ENCODE measurements at regions not wholly inside any gene's neighbourhood (a gene's known extent, or its start where the extent isn't known, plus 50 kb on each side); places are given as distances from the start of the nearest gene placed in this dataset.

- no peak overlapping the region for H3K4me3 ChIP-seq (ENCODE audit: low read depth, poor library complexity, severe bottlenecking)
- intact Hi-C loops (cut with DNase I; ENCODE audit: low total_unique reads) = no loop called here
- peak in 1 of 2 donors; percentile 79 for DNase-seq (ENCODE audit: low spot score in 2 of 2)
- TF ChIP-seq POLR2A (IDR thresholded peaks at IDR 0.05) = no peak
- TF ChIP-seq CTCF (IDR thresholded peaks at IDR 0.05) = no peak
- 60 to 66% methylated on average over 7 of the region's 7 CpGs for WGBS, 2 donors
These were observed 433.2 kb upstream of the NMUR2 start for GRCh38 chr5:152838241-152838786.

DNA sequence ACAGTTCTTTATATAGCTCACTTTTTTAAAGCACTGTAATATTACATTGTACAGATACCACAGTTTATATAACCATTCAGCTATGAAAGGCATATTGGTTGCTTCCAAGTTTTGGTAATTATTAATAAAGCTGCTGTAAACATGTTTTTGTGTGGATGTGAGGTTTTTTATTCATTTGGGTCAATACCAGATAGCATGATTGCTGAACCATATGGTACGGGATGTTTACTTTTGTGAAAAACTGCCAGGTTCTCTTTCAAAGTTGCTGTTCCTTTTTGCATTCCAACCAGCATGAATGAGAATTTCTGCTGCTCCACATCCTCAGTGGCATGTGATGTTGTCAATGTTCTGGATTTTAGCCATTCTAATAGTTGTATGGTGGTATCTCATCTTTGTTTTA, 439.6 kb upstream of the NMUR2 start:
- TF ChIP-seq POLR2A (IDR thresholded peaks at IDR 0.05) = no peak
- TF ChIP-seq CTCF (IDR thresholded peaks at IDR 0.05) = no peak
- no peak overlapping the region for H3K4me3 ChIP-seq (ENCODE audit: low read depth, poor library complexity, severe bottlenecking)
- intact Hi-C loops (cut with DNase I; ENCODE audit: low total_unique reads) = no loop called here
- WGBS, 2 donors = 71 to 73% methylated on average over 1 of the region's 1 CpG
- DNase-seq (ENCODE audit: low spot score in 2 of 2) = no peak

- no peak for DNase-seq (ENCODE audit: low spot score in 2 of 2)
- WGBS, 2 donors = 63 to 71% methylated on average over 2 of the region's 2 CpGs
- H3K4me3 ChIP-seq (ENCODE audit: low read depth, poor library complexity, severe bottlenecking) = no peak overlapping the region
- intact Hi-C loops (cut with DNase I; ENCODE audit: low total_unique reads) = no loop called here
- TF ChIP-seq CTCF (IDR thresholded peaks at IDR 0.05) = no peak
- no peak for TF ChIP-seq POLR2A (IDR thresholded peaks at IDR 0.05)
These were observed 448.3 kb upstream of the NMUR2 start for GRCh38 chr5:152853361-152853760.

DNA sequence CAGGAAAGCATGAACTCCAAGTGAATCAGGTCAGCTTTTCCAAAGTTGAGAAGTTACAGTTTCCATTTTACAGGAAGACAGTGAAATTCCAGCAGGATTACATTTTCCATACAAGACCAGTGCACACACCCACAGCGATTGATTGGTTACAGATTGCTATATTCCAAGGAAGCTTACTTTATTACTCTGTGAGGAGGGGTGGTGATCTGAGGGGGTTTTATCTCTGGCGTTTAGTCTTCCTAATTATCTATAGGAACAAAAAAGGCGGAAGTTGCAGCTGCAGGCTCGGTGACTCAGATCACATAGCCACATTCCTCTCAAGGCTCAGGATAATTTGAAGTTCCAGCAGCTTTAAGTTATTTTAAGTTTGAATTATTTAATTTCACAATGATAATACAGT, 450.4 kb upstream of the NMUR2 start:
- intact Hi-C loops (cut with DNase I; ENCODE audit: low total_unique reads) = no loop called here
- no peak for TF ChIP-seq CTCF (IDR thresholded peaks at IDR 0.05)
- TF ChIP-seq POLR2A (IDR thresholded peaks at IDR 0.05) = no peak
- no peak overlapping the region for H3K4me3 ChIP-seq (ENCODE audit: low read depth, poor library complexity, severe bottlenecking)
- WGBS, 2 donors = 44 to 46% methylated on average over 4 of the region's 4 CpGs
- DNase-seq (ENCODE audit: low spot score in 2 of 2) = no peak

DNA sequence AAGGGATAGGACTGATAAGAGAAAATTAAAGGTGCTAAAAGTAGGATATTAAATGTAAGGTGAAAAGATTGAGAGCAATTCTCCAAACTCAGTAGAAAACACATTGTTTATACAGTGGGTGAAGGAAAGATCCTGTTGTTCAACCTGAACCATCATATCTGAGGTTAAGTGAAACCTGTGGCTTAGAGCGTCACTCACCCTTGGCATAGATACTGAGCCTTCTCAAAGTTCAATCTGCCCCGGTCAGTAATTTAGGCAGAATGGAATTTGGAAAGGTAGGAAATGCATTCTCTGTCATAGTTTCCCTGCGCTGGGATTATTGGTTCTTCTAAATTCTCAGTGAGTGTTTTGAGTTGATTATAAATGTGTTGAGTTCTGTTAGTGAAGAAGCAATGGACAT, 456.2 kb upstream of the NMUR2 start:
- no peak for DNase-seq (ENCODE audit: low spot score in 2 of 2)
- intact Hi-C loops (cut with DNase I; ENCODE audit: low total_unique reads) = no loop called here
- 84 to 90% methylated on average over 3 of the region's 3 CpGs for WGBS, 2 donors
- H3K4me3 ChIP-seq (ENCODE audit: low read depth, poor library complexity, severe bottlenecking) = no peak overlapping the region
- TF ChIP-seq CTCF (IDR thresholded peaks at IDR 0.05) (no peak), POLR2A (IDR thresholded peaks at IDR 0.05) (no peak)

DNA sequence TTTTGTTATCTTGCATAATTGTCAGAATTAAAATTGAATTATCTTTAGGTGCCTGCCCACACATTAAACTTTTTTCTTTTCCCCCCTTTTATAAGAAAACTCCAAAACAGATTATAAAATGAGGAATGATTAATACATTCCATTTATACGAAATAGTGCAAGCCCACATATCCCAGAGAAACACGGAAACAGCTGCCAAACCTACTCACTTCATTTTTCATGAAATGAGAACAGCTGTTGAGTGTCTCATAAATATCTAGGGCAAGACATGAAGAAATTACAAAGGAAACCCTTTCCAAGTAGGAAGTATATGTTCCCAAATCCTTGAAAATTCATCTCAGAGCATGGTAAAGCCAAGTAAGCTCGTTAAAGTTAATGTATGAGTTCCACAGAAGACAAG, 459.4 kb upstream of the NMUR2 start:
- DNase-seq (ENCODE audit: low spot score in 2 of 2) = no peak
- TF ChIP-seq CTCF (IDR thresholded peaks at IDR 0.05) (no peak), POLR2A (IDR thresholded peaks at IDR 0.05) (no peak)
- no peak overlapping the region for H3K4me3 ChIP-seq (ENCODE audit: low read depth, poor library complexity, severe bottlenecking)
- 50 to 56% methylated on average over 3 of the region's 3 CpGs for WGBS, 2 donors
- intact Hi-C loops (cut with DNase I; ENCODE audit: low total_unique reads) = no loop called here

Data from lower leg skin (tissue), 4 donors.